WTC11 (cell line): ENCODE measurements at regions not wholly inside any gene's neighbourhood (a gene's known extent, or its start where the extent isn't known, plus 50 kb on each side); places are given as distances from the start of the nearest gene placed in this dataset.

ENCODE experiments used
- E2F4 ChIP-seq: sonication (generic); formaldehyde crosslinking; IDR thresholded peaks from 2 replicates; pipeline ENCODE4 v1.8.1; 2022; ENCODE audit warnings: low read depth, mild to moderate bottlenecking, moderate library complexity, missing genetic modification reagents, borderline replicate concordance
- JUN ChIP-seq: sonication (generic); formaldehyde crosslinking; IDR thresholded peaks from 2 replicates; pipeline ENCODE4 v1.8.0; 2023; ENCODE audit warnings: mild to moderate bottlenecking, missing genetic modification reagents
- SMAD3 ChIP-seq: sonication (generic); formaldehyde crosslinking; IDR thresholded peaks from 2 replicates; pipeline ENCODE4 v1.8.0; 2022; ENCODE audit warnings: missing genetic modification reagents, mild to moderate bottlenecking, borderline replicate concordance
- SP1 ChIP-seq: sonication (generic); formaldehyde crosslinking; conservative IDR thresholded peaks from 2 replicates; pipeline ENCODE4 v1.8.1; 2022; ENCODE audit warnings: missing genetic modification reagents
- TEAD4 ChIP-seq: sonication (generic); formaldehyde crosslinking; IDR thresholded peaks from 2 replicates; pipeline ENCODE4 v1.8.0; 2022; ENCODE audit warnings: mild to moderate bottlenecking, missing genetic modification reagents
- TP53 ChIP-seq: sonication (generic); formaldehyde crosslinking; IDR thresholded peaks from 2 replicates; pipeline ENCODE4 v1.8.1; 2023; ENCODE audit warnings: mild to moderate bottlenecking, missing genetic modification reagents
- USF1 ChIP-seq: sonication (generic); formaldehyde crosslinking; IDR thresholded peaks from 2 replicates; pipeline ENCODE4 v1.8.0; 2022; ENCODE audit warnings: mild to moderate bottlenecking, missing genetic modification reagents
- ZBTB21 ChIP-seq: sonication (generic); formaldehyde crosslinking; IDR thresholded peaks from 2 replicates; pipeline ENCODE4 v1.8.1; 2023; ENCODE audit warnings: mild to moderate bottlenecking, missing genetic modification reagents, borderline replicate concordance
- ZNF121 ChIP-seq: sonication (generic); formaldehyde crosslinking; IDR thresholded peaks from 2 replicates; pipeline ENCODE4 v1.8.0; 2023; ENCODE audit warnings: missing genetic modification reagents
- ZNF396 ChIP-seq: fragments of 250-450 bp; sonication (Bioruptor Pico); IDR thresholded peaks from 2 replicates; pipeline ENCODE4 v1.8.0; 2021; ENCODE audit warnings: mild to moderate bottlenecking, moderate library complexity, borderline replicate concordance
- ZNF416 ChIP-seq: fragments of 250-450 bp; sonication (Bioruptor Pico); IDR thresholded peaks from 2 replicates; pipeline ENCODE4 v1.9.0; 2021; ENCODE audit warnings: mild to moderate bottlenecking, inconsistent platforms
- TF ChIP-seq, protein P1 (sequence below): sonication (generic); formaldehyde crosslinking; conservative IDR thresholded peaks from 2 replicates; pipeline ENCODE4 v1.8.1; 2022; ENCODE audit warnings: mild to moderate bottlenecking, missing genetic modification reagents
- TF ChIP-seq, protein P2 (sequence below): fragments of 200-600 bp; IDR thresholded peaks from 2 replicates; pipeline ENCODE4 v1.8.0; 2022; ENCODE audit warnings: antibody characterized with exemption
- TF ChIP-seq, protein P3 (sequence below): sonication (generic); formaldehyde crosslinking; IDR thresholded peaks from 2 replicates; pipeline ENCODE4 v1.8.1; 2023; ENCODE audit warnings: mild to moderate bottlenecking, missing genetic modification reagents, borderline replicate concordance

DNA sequence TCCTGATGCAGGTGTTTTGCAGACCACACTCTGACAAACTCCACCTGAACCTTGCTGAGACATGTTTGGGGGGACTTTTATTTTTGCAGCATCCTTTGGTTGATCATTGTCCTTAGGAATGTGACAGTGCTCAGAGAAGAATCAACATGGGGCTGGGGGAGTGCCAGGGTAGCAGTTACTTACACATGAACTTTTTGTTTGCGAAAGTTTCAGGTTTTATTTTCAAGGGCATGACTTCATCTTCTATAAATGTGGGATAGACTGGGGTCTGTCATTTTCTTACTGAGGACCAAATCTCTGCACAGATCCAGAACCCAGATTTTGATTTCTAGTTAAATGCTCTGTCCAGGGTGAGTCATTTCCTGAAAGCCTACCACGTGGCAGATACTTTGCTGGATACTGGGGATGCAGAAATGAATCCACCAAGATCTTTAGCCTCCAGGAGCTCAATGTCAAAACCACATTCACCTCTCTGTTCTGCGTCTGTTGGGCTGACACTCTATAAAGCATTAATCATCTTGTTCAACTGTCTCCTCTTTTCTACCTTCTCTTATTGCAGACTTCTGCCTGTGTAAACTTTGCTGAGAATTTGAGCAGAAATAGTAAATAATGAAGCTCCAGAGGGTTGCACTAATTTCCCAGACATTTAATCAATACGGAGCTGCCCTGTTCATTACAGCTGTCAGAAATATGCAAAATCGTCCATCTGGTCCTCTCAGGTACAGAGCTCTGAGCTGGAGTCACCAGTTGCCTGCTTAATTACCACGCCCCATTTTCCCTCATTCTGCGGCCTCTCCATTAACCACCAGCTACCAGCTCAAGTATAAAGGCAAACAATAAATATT is 387.9 kb downstream of the MIAT start:
- TF ChIP-seq TEAD4: no peak
- no peak for TF ChIP-seq JUN (CRISPR knock-in tag)
- TF ChIP-seq, protein P1, sequence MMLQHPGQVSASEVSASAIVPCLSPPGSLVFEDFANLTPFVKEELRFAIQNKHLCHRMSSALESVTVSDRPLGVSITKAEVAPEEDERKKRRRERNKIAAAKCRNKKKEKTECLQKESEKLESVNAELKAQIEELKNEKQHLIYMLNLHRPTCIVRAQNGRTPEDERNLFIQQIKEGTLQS (CRISPR knock-in tag): no peak
- no peak for TF ChIP-seq ZNF416
- TF ChIP-seq, protein P2, sequence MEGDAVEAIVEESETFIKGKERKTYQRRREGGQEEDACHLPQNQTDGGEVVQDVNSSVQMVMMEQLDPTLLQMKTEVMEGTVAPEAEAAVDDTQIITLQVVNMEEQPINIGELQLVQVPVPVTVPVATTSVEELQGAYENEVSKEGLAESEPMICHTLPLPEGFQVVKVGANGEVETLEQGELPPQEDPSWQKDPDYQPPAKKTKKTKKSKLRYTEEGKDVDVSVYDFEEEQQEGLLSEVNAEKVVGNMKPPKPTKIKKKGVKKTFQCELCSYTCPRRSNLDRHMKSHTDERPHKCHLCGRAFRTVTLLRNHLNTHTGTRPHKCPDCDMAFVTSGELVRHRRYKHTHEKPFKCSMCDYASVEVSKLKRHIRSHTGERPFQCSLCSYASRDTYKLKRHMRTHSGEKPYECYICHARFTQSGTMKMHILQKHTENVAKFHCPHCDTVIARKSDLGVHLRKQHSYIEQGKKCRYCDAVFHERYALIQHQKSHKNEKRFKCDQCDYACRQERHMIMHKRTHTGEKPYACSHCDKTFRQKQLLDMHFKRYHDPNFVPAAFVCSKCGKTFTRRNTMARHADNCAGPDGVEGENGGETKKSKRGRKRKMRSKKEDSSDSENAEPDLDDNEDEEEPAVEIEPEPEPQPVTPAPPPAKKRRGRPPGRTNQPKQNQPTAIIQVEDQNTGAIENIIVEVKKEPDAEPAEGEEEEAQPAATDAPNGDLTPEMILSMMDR: no peak
- TF ChIP-seq, protein P3, sequence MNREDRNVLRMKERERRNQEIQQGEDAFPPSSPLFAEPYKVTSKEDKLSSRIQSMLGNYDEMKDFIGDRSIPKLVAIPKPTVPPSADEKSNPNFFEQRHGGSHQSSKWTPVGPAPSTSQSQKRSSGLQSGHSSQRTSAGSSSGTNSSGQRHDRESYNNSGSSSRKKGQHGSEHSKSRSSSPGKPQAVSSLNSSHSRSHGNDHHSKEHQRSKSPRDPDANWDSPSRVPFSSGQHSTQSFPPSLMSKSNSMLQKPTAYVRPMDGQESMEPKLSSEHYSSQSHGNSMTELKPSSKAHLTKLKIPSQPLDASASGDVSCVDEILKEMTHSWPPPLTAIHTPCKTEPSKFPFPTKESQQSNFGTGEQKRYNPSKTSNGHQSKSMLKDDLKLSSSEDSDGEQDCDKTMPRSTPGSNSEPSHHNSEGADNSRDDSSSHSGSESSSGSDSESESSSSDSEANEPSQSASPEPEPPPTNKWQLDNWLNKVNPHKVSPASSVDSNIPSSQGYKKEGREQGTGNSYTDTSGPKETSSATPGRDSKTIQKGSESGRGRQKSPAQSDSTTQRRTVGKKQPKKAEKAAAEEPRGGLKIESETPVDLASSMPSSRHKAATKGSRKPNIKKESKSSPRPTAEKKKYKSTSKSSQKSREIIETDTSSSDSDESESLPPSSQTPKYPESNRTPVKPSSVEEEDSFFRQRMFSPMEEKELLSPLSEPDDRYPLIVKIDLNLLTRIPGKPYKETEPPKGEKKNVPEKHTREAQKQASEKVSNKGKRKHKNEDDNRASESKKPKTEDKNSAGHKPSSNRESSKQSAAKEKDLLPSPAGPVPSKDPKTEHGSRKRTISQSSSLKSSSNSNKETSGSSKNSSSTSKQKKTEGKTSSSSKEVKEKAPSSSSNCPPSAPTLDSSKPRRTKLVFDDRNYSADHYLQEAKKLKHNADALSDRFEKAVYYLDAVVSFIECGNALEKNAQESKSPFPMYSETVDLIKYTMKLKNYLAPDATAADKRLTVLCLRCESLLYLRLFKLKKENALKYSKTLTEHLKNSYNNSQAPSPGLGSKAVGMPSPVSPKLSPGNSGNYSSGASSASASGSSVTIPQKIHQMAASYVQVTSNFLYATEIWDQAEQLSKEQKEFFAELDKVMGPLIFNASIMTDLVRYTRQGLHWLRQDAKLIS (CRISPR knock-in tag): no peak
- no peak for TF ChIP-seq ZBTB21
- no peak for TF ChIP-seq SP1 (CRISPR knock-in tag)
- no peak for TF ChIP-seq ZNF396
- no peak for TF ChIP-seq SMAD3 (CRISPR knock-in tag)
- TF ChIP-seq TP53 (CRISPR knock-in tag): no peak
- TF ChIP-seq USF1: no peak
- no peak for TF ChIP-seq ZNF121
- no peak for TF ChIP-seq E2F4 (CRISPR knock-in tag)
